ENCODE measurements at regions not wholly inside any gene's neighbourhood (a gene's known extent, or its start where the extent isn't known, plus 50 kb on each side); places are given as distances from the start of the nearest gene placed in this dataset.
A peak's percentile ranks its signal among the peaks of the same experiment; 100 is the strongest.

DNA sequence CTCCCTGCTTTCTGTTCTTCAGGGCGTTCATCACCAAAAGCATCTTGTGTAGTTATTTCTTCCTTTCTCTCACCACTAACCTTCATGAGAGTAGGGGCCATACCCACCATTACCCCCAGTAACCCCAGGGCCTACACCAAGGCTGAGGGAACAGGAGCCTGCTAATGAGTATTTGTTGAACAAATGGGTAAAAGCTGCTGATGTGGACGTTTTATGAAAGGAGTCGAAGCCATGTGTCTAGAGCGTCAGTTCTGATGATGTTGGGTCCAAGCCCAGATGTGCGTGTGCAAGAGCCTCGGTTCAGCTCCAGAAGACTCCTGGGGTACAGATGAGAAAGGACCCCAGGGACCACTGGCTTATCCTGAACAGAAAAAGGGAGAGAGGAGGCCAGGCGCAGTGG lies 77.1 kb upstream of the TBC1D3K start:
- TF ChIP-seq EP300 (IDR thresholded peaks at IDR 0.05) (no peak), CTCF (IDR thresholded peaks at IDR 0.05) (no peak), POLR2A (IDR thresholded peaks at IDR 0.05) (no peak), POLR2AphosphoS5 (IDR thresholded peaks at IDR 0.05) (no peak)
- Histone ChIP-seq H3K9me3 (no peaks in the 10 kb centered on the region), H3K4me1 (peaks cover 6% of the 10 kb centered on the region), H3K27me3 (peaks cover 11% of the 10 kb centered on the region), H3K36me3 (no peaks in the 10 kb centered on the region), H3K4me3 (no peak overlapping the region), H3K27ac (no peak overlapping the region)
- peak in 1 of 2 donors; percentile 26 for DNase-seq (ENCODE audit: low spot score in 2 of 2)
- 87% methylated on average over 7 of the region's 7 CpGs for WGBS

DNA sequence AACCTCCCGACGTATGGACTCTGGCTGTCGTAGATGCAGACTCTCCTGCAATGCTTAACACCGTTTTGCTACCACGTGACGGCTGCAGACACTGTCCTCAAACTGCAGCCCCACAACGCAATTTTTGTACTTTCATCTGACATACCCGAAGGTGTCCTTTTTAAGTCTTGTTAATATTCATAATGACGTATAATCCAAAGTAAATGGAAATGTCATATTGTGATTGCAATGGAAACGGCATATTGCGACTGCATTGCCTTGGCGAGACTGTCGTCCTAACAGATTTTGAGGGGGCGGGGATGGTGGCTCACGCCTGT lies 79.3 kb upstream of the TBC1D3K start:
- Histone ChIP-seq H3K27ac (no peak overlapping the region), H3K9me3 (no peaks in the 10 kb centered on the region), H3K27me3 (peaks cover 11% of the 10 kb centered on the region), H3K36me3 (no peaks in the 10 kb centered on the region), H3K4me1 (peaks cover 6% of the 10 kb centered on the region), H3K4me3 (no peak overlapping the region)
- 54% methylated on average over 15 of the region's 15 CpGs for WGBS
- DNase-seq (ENCODE audit: low spot score in 2 of 2): no peak
- TF ChIP-seq CTCF (IDR thresholded peaks at IDR 0.05) (no peak), POLR2AphosphoS5 (IDR thresholded peaks at IDR 0.05) (no peak), EP300 (IDR thresholded peaks at IDR 0.05) (no peak), POLR2A (IDR thresholded peaks at IDR 0.05) (no peak)

DNA sequence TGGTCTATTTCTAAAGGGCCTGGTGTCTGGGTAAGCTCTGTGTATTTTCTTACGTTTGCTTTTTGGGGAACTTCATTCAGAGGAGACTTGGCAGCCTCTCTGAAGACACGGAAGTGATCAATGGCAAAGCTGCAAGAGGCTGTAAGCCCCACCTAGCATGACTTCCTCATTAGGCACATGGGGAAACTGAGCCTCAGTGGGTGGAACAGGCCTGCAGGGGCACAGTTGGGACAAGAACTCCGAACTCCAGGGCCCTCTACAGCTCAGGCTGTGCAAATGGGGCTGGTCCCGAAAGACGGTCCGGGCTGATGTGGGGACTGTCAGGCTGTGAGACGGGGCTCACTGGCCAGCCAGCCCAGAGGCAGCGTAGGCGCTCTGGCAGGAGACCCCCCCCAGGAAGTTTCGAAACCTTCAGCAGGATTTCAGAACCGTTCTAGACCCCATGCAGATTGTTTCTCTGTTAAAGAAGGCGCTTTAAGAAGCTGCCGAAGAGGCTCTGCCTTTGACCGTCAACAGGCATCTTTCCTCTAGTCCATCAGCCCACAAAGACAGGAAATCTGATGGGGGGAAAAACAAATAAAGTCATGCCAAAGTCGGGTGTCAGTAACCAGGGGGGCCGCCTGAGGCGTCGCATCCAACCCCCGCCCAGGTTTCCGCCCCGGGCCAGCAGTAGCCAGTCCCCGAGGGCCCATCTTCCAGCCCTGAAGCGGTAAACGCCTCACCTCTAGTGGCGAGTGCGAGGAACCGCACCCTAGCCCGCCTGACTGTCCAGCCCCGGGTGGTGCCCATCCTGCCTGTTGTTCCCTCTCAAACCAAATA lies 79.8 kb upstream of the TBC1D3K start:
- Histone ChIP-seq H3K27me3 (peaks cover 14% of the 10 kb centered on the region), H3K4me3 (peak overlapping the region; percentile 23), H3K9me3 (no peaks in the 10 kb centered on the region), H3K36me3 (no peaks in the 10 kb centered on the region), H3K27ac (no peak overlapping the region), H3K4me1 (peaks cover 6% of the 10 kb centered on the region)
- no peak for DNase-seq (ENCODE audit: low spot score in 2 of 2)
- WGBS: 39% methylated on average over 4 of the region's 29 CpGs
- TF ChIP-seq POLR2AphosphoS5 (IDR thresholded peaks at IDR 0.05) (no peak), POLR2A (IDR thresholded peaks at IDR 0.05) (no peak), CTCF (IDR thresholded peaks at IDR 0.05) (peak; percentile 30 to 67), EP300 (IDR thresholded peaks at IDR 0.05) (no peak)

- WGBS: 91% methylated on average over 8 of the region's 8 CpGs
- TF ChIP-seq CTCF (IDR thresholded peaks at IDR 0.05): no peak
- TF ChIP-seq POLR2AphosphoS5 (IDR thresholded peaks at IDR 0.05): no peak
- TF ChIP-seq EP300 (IDR thresholded peaks at IDR 0.05): no peak
- no peak for TF ChIP-seq POLR2A (IDR thresholded peaks at IDR 0.05)
- no peaks in the 10 kb centered on the region for H3K36me3 ChIP-seq
- H3K27ac ChIP-seq: no peak overlapping the region
- H3K4me3 ChIP-seq: no peak overlapping the region
- H3K9me3 ChIP-seq: no peaks in the 10 kb centered on the region
- H3K27me3 ChIP-seq: peaks cover 27% of the 10 kb centered on the region
- peaks cover 6% of the 10 kb centered on the region for H3K4me1 ChIP-seq
- DNase-seq (ENCODE audit: low spot score in 2 of 2): no peak
Measured at GRCh38 chr17:37842401-37842800, 81.8 kb upstream of the TBC1D3K start.

DNA sequence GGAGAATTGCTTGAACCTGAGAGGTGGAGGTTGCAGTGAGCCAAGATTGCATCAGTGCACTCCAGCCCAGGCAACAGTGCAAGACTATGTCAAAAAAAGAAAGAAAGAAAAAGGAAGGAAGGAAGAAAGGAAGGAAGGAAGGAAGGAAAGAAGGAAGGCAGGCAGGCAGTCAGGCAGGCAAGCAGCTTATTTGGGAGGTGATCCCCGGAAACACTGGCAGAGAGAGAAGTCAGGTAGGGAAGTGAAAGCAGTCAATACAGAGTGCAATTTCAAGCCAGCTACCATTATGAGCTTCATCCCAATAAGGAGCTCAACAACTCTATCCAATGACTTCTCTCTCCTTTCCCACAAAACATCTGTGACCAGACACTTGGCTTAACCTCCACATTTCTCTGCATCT lies 83.0 kb upstream of the TBC1D3K start:
- peaks cover 6% of the 10 kb centered on the region for H3K4me1 ChIP-seq
- H3K36me3 ChIP-seq: no peaks in the 10 kb centered on the region
- peaks cover 30% of the 10 kb centered on the region for H3K27me3 ChIP-seq
- TF ChIP-seq CTCF (IDR thresholded peaks at IDR 0.05) (no peak), EP300 (IDR thresholded peaks at IDR 0.05) (no peak), POLR2A (IDR thresholded peaks at IDR 0.05) (no peak), POLR2AphosphoS5 (IDR thresholded peaks at IDR 0.05) (no peak)
- WGBS: 71% methylated on average over 1 of the region's 1 CpG
- no peak overlapping the region for H3K4me3 ChIP-seq
- no peak for DNase-seq (ENCODE audit: low spot score in 2 of 2)
- no peaks in the 10 kb centered on the region for H3K9me3 ChIP-seq
- H3K27ac ChIP-seq: no peak overlapping the region

Data from suprapubic skin (tissue), 4 donors.